Liver (tissue), 8 donors: ENCODE measurements at regions not wholly inside any gene's neighbourhood (a gene's known extent, or its start where the extent isn't known, plus 50 kb on each side); places are given as distances from the start of the nearest gene placed in this dataset.

Experiments used
- DNase-seq: peaks from one replicate; pipeline ENCODE4 v3.0.0-alpha.2; 2017; ENCODE audit warnings: low spot score
- H3K27ac ChIP-seq, 2 donors: one replicate each; pipeline ENCODE4 v1.7.0; 2013; ENCODE audit warnings: inconsistent platforms in 2 of 2, low read length in 2 of 2, control low read depth in 1 of 2, low read depth in 1 of 2, mild to moderate bottlenecking in 1 of 2
- H3K27me3 ChIP-seq, 4 donors: one replicate each; pipeline versions ENCODE4 v1.6.1 to v1.7.0; 2013; ENCODE audit warnings: low read length in 3 of 4, inconsistent platforms in 1 of 4, mild to moderate bottlenecking in 1 of 4, moderate library complexity in 1 of 4; ENCODE audit not compliant: control insufficient read depth in 4 of 4, insufficient read depth in 4 of 4
- H3K36me3 ChIP-seq, 4 donors: one replicate each; pipeline versions ENCODE4 v1.6.1 to v1.7.0; 2013; ENCODE audit warnings: low read length in 3 of 4, mild to moderate bottlenecking in 3 of 4, low read depth in 1 of 4, moderate library complexity in 1 of 4; ENCODE audit not compliant: control insufficient read depth in 4 of 4, insufficient read depth in 3 of 4
- H3K4me1 ChIP-seq, 4 donors: one replicate each; pipeline versions ENCODE4 v1.6.1 to v1.7.0; 2013; ENCODE audit warnings: low read length in 3 of 4, mild to moderate bottlenecking in 3 of 4, moderate library complexity in 1 of 4; ENCODE audit not compliant: control insufficient read depth in 4 of 4, insufficient read depth in 4 of 4
- H3K4me3 ChIP-seq, 3 donors: one replicate each; pipeline versions ENCODE4 v1.6.1 to v1.7.0; 2013; ENCODE audit warnings: low read length in 3 of 3, control low read depth in 1 of 3, low read depth in 1 of 3, mild to moderate bottlenecking in 1 of 3
- H3K9ac ChIP-seq, 2 donors: one replicate each; pipeline ENCODE4 v1.7.0; 2013; ENCODE audit warnings: low read length in 2 of 2, mild to moderate bottlenecking in 2 of 2, moderate library complexity in 2 of 2, control low read depth in 1 of 2, low read depth in 1 of 2
- H3K9me3 ChIP-seq, 4 donors: one replicate each; pipeline versions ENCODE4 v1.6.1 to v1.7.0; 2013; ENCODE audit warnings: low read length in 3 of 4; ENCODE audit not compliant: control insufficient read depth in 4 of 4
- CTCF ChIP-seq: fragments of 150-350 bp; IDR thresholded peaks from 2 replicates; pipeline ENCODE4 v1.5.1; 2017; ENCODE audit warnings: improper control_type of control experiment, low read depth, low read length; ENCODE audit not compliant: missing input control
- EGR1 ChIP-seq, 2 donors: IDR thresholded peaks; 2 replicates each; pipeline ENCODE4 v1.6.1; 2016 to 2018; ENCODE audit warnings: antibody characterized with exemption in 2 of 2, low read depth in 2 of 2
- FOXA1 ChIP-seq: IDR thresholded peaks from 2 replicates; pipeline ENCODE4 v1.6.1; 2016; ENCODE audit warnings: antibody characterized with exemption
- FOXA2 ChIP-seq: IDR thresholded peaks from 2 replicates; pipeline ENCODE4 v1.6.1; 2016; ENCODE audit warnings: antibody characterized with exemption
- GABPA ChIP-seq, 2 donors: IDR thresholded peaks in 1 of 2; conservative IDR thresholded peaks in 1 of 2; 2 replicates each; pipeline ENCODE4 v1.6.1; 2016; ENCODE audit warnings: antibody characterized with exemption in 2 of 2, mild to moderate bottlenecking in 1 of 2, moderate library complexity in 1 of 2
- HNF4A ChIP-seq, 2 donors: conservative IDR thresholded peaks; 2 replicates each; pipeline ENCODE4 v1.6.1; 2016; ENCODE audit warnings: antibody characterized with exemption in 2 of 2, mild to moderate bottlenecking in 2 of 2
- HNF4G ChIP-seq: IDR thresholded peaks from 2 replicates; pipeline ENCODE4 v1.6.1; 2016; ENCODE audit warnings: antibody characterized with exemption
- JUND ChIP-seq, 2 donors: IDR thresholded peaks; 2 replicates each; pipeline ENCODE4 v1.6.1; 2016; ENCODE audit warnings: antibody characterized with exemption in 2 of 2
- MAX ChIP-seq: IDR thresholded peaks from 2 replicates; pipeline ENCODE4 v1.6.1; 2016; ENCODE audit warnings: antibody characterized with exemption
- NR2F2 ChIP-seq: IDR thresholded peaks from 2 replicates; pipeline ENCODE4 v1.6.1; 2016; ENCODE audit warnings: antibody characterized with exemption
- REST ChIP-seq: IDR thresholded peaks from 2 replicates; pipeline ENCODE4 v1.6.1; 2016; ENCODE audit warnings: antibody characterized with exemption, mild to moderate bottlenecking
- RXRA ChIP-seq, 2 donors: IDR thresholded peaks; 2 replicates each; pipeline ENCODE4 v1.6.1; 2017 to 2018; ENCODE audit warnings: antibody characterized with exemption in 2 of 2, mild to moderate bottlenecking in 1 of 2
- SP1 ChIP-seq: IDR thresholded peaks from 2 replicates; pipeline ENCODE4 v1.6.1; 2018; ENCODE audit warnings: antibody characterized with exemption, mild to moderate bottlenecking
- YY1 ChIP-seq: IDR thresholded peaks from 2 replicates; pipeline ENCODE4 v1.6.1; 2016; ENCODE audit warnings: antibody characterized with exemption, mild to moderate bottlenecking
- ZBTB33 ChIP-seq: IDR thresholded peaks from 2 replicates; pipeline ENCODE4 v1.6.1; 2016; ENCODE audit warnings: antibody characterized with exemption
- WGBS: extraction: QIAGEN DNeasy Blood & Tissue Kit; methylation state at CpG from one replicate; pipeline ENCODE4 v1.1.7; 2013; 5-methylcytosine and 5-hydroxymethylcytosine counted together
- donor health status: healthy.
- donor health status: healthy.
- donor health status: healthy.
- donor health status: healthy.
- donor health status: healthy.

- Histone ChIP-seq H3K9ac (no peak overlapping the region), H3K27me3 (peaks cover 0 to 4% (median 0%) of the 10 kb centered on the region in 4 donors), H3K4me1 (no peaks in the 10 kb centered on the region), H3K4me3 (no peak overlapping the region), H3K9me3 (no peaks in the 10 kb centered on the region), H3K27ac (no peak overlapping the region), H3K36me3 (no peaks in the 10 kb centered on the region)
- TF ChIP-seq NR2F2 (no peak), JUND (IDR thresholded peaks at IDR 0.05) (no peak), FOXA1 (no peak), MAX (no peak), YY1 (no peak), REST (no peak), GABPA (IDR thresholded peaks at IDR 0.05 in 1 of 2, conservative IDR thresholded peaks at IDR 0.05 in 1 of 2) (no peak), CTCF (no peak), HNF4A (conservative IDR thresholded peaks at IDR 0.05) (no peak), FOXA2 (no peak), RXRA (IDR thresholded peaks at IDR 0.05) (no peak), HNF4G (no peak), ZBTB33 (no peak), EGR1 (IDR thresholded peaks at IDR 0.05; ENCODE audit: low read depth in 2 of 2) (no peak), SP1 (no peak)
- WGBS, result 78% methylated on average over 8 of the region's 8 CpGs
- no peak for DNase-seq
Observed at GRCh38 chr18:78129260-78129659, 850.4 kb upstream of the SALL3 start.
